Right cardiac atrium (tissue), 5 donors: ENCODE measurements at regions not wholly inside any gene's neighbourhood (a gene's known extent, or its start where the extent isn't known, plus 50 kb on each side); places are given as distances from the start of the nearest gene placed in this dataset.
A peak's percentile ranks its signal among the peaks of the same experiment; 100 is the strongest.

Experiments used
- ATAC-seq, 2 donors: fragments of 200-7000 bp; cut with Tn5 transposase; one replicate each; pipeline versions ENCODE4 v1.8.0 to v1.9.1; 2020; ENCODE audit warnings: moderate library complexity in 2 of 2, mild to moderate bottlenecking in 1 of 2
- DNase-seq, 3 donors: peaks; one replicate each; pipeline ENCODE4 v3.0.0-alpha.2; 2020
- H3K27ac ChIP-seq: one replicate; pipeline ENCODE4 v1.5.1; 2013; ENCODE audit warnings: mild to moderate bottlenecking, low read length, control low read depth, moderate library complexity
- H3K27me3 ChIP-seq: one replicate; pipeline ENCODE4 v1.6.1; 2013; ENCODE audit not compliant: control insufficient read depth, insufficient read depth
- H3K4me1 ChIP-seq: one replicate; pipeline ENCODE4 v1.6.1; 2013; ENCODE audit warnings: low read length; ENCODE audit not compliant: control insufficient read depth, insufficient read depth
- H3K4me3 ChIP-seq: one replicate; pipeline ENCODE4 v1.5.1; 2013; ENCODE audit warnings: low read length, control low read depth
- H3K9me3 ChIP-seq: one replicate; pipeline ENCODE4 v1.6.1; 2013; ENCODE audit warnings: low read length; ENCODE audit not compliant: control insufficient read depth
- WGBS: extraction: QIAGEN DNeasy Blood & Tissue Kit; methylation state at CpG from one replicate; pipeline ENCODE4 v1.1.7; 2013; 5-methylcytosine and 5-hydroxymethylcytosine counted together
- intact Hi-C, 4 donors: fragments of 100-400 bp; cut with DNase I; formaldehyde crosslinking; loops; one replicate each; pipeline versions ENCODE4 v1.11.0 to v1.14.0; 2022 to 2023
- donor health status: healthy with polysubstance abuse.
- donor health status: DM: no; HTN: yes; CAD: no.
- donor health status: DM: no; HTN: no; CAD: no.
- donor health status: DM: no; HTN: yes; CAD: no; lungs with severe emphysema.
- donor health status: DM: yes; HTN: yes; CAD: no.

- H3K27me3 ChIP-seq, result no peaks in the 10 kb centered on the region
Observed at GRCh38 chr10:78247821-78248220, 214.2 kb downstream of the RPS24 start.

GRCh38 chr10:78248651-78249464 is 215.2 kb downstream of the RPS24 start:
- ATAC-seq (peak; percentile 41 to 58), DNase-seq (peak in 2 of 3 donors; percentile 37 to 71)
- no peak overlapping the region for H3K27ac ChIP-seq
- WGBS, result 53% methylated on average over 22 of the region's 22 CpGs
- H3K4me3 ChIP-seq, result no peak overlapping the region
- H3K27me3 ChIP-seq, result no peaks in the 10 kb centered on the region
- intact Hi-C loops, result no loop called here
- H3K9me3 ChIP-seq, result no peaks in the 10 kb centered on the region
- no peaks in the 10 kb centered on the region for H3K4me1 ChIP-seq

More at GRCh38 chr10:78247821-78248220, 214.2 kb downstream of the RPS24 start:
- intact Hi-C loops, result no loop called here
- no peaks in the 10 kb centered on the region for H3K9me3 ChIP-seq
- 85% methylated on average over 1 of the region's 1 CpG for WGBS
- no peak overlapping the region for H3K27ac ChIP-seq
- no peak overlapping the region for H3K4me3 ChIP-seq
- H3K4me1 ChIP-seq, result no peaks in the 10 kb centered on the region
- DNase-seq (no peak), ATAC-seq (no peak)

GRCh38 chr10:78249690-78250089 is 216.0 kb downstream of the RPS24 start:
- Histone ChIP-seq H3K27me3 (no peaks in the 10 kb centered on the region), H3K4me1 (no peaks in the 10 kb centered on the region), H3K4me3 (no peak overlapping the region), H3K27ac (no peak overlapping the region), H3K9me3 (no peaks in the 10 kb centered on the region)
- intact Hi-C loops, result no loop called here
- DNase-seq, result no peak
- 76% methylated on average over 3 of the region's 3 CpGs for WGBS
- ATAC-seq, result no peak

- H3K27ac ChIP-seq, result no peak overlapping the region
- no peaks in the 10 kb centered on the region for H3K4me1 ChIP-seq
- intact Hi-C loops, result no loop called here
- no peak overlapping the region for H3K4me3 ChIP-seq
- no peak for ATAC-seq
- 79% methylated on average over 8 of the region's 8 CpGs for WGBS
- no peaks in the 10 kb centered on the region for H3K27me3 ChIP-seq
- H3K9me3 ChIP-seq, result no peaks in the 10 kb centered on the region
- no peak for DNase-seq
Observed at GRCh38 chr10:78250313-78251015, 216.8 kb downstream of the RPS24 start.

- Histone ChIP-seq H3K27ac (no peak overlapping the region), H3K4me1 (no peaks in the 10 kb centered on the region), H3K27me3 (no peaks in the 10 kb centered on the region), H3K9me3 (no peaks in the 10 kb centered on the region), H3K4me3 (no peak overlapping the region)
- ATAC-seq (no peak), DNase-seq (no peak)
- WGBS, result 82% methylated on average over 7 of the region's 7 CpGs
- intact Hi-C loops, result no loop called here
Observed at GRCh38 chr10:78251016-78251385, 217.3 kb downstream of the RPS24 start.

GRCh38 chr10:78252286-78252685 is 218.6 kb downstream of the RPS24 start:
- intact Hi-C loops, result no loop called here
- peaks cover 4% of the 10 kb centered on the region for H3K4me1 ChIP-seq
- H3K9me3 ChIP-seq, result no peaks in the 10 kb centered on the region
- ATAC-seq (no peak), DNase-seq (no peak)
- no peak overlapping the region for H3K4me3 ChIP-seq
- 84% methylated on average over 10 of the region's 10 CpGs for WGBS
- H3K27ac ChIP-seq, result no peak overlapping the region
- no peaks in the 10 kb centered on the region for H3K27me3 ChIP-seq

GRCh38 chr10:78253063-78253853 is 219.6 kb downstream of the RPS24 start:
- ATAC-seq (no peak), DNase-seq (no peak)
- WGBS, result 80% methylated on average over 9 of the region's 9 CpGs
- Histone ChIP-seq H3K4me1 (peaks cover 4% of the 10 kb centered on the region), H3K27me3 (no peaks in the 10 kb centered on the region), H3K9me3 (no peaks in the 10 kb centered on the region), H3K4me3 (no peak overlapping the region), H3K27ac (no peak overlapping the region)
- intact Hi-C loops, result no loop called here

- ATAC-seq (no peak), DNase-seq (no peak)
- Histone ChIP-seq H3K27ac (no peak overlapping the region), H3K4me1 (peaks cover 4% of the 10 kb centered on the region), H3K4me3 (no peak overlapping the region), H3K27me3 (no peaks in the 10 kb centered on the region), H3K9me3 (no peaks in the 10 kb centered on the region)
- WGBS, result 71% methylated on average over 3 of the region's 3 CpGs
- intact Hi-C loops, result no loop called here
Observed at GRCh38 chr10:78254013-78254412, 220.3 kb downstream of the RPS24 start.

GRCh38 chr10:78255214-78255613 is 221.6 kb downstream of the RPS24 start:
- Histone ChIP-seq H3K9me3 (no peaks in the 10 kb centered on the region), H3K4me1 (peaks cover 4% of the 10 kb centered on the region), H3K27ac (no peak overlapping the region), H3K4me3 (no peak overlapping the region), H3K27me3 (no peaks in the 10 kb centered on the region)
- 78% methylated on average over 3 of the region's 3 CpGs for WGBS
- intact Hi-C loops, result no loop called here
- no peak for ATAC-seq
- no peak for DNase-seq

GRCh38 chr10:78255796-78256638 is 222.4 kb downstream of the RPS24 start:
- 58% methylated on average over 9 of the region's 9 CpGs for WGBS
- Histone ChIP-seq H3K4me3 (no peak overlapping the region), H3K27me3 (no peaks in the 10 kb centered on the region), H3K9me3 (no peaks in the 10 kb centered on the region), H3K27ac (peak overlapping the region; percentile 44), H3K4me1 (peaks cover 4% of the 10 kb centered on the region)
- ATAC-seq (peak; percentile 59 to 88), DNase-seq (peak in 1 of 3 donors; percentile 42)
- intact Hi-C loops, result no loop called here
